Fibroblast of mammary gland (primary cell): ENCODE measurements at regions not wholly inside any gene's neighbourhood (a gene's known extent, or its start where the extent isn't known, plus 50 kb on each side); places are given as distances from the start of the nearest gene placed in this dataset.

Source experiments
- DNase-seq: peaks from one replicate; pipeline ENCODE4 v3.0.0-alpha.2; 2010; ENCODE audit warnings: low read depth
- H3K4me3 ChIP-seq: 2 replicates; pipeline ENCODE4 v1.5.1; 2011; ENCODE audit warnings: low read depth, mild to moderate bottlenecking, low read length, moderate library complexity; ENCODE audit not compliant: control insufficient read depth
- CTCF ChIP-seq: conservative IDR thresholded peaks from 2 replicates; pipeline ENCODE4 v1.5.1; 2011; ENCODE audit warnings: low read depth, low read length, inconsistent platforms; ENCODE audit not compliant: control insufficient read depth, insufficient read depth

GRCh38 chr20:20835897-20836296 is 123.5 kb upstream of the RALGAPA2 start:
- H3K4me3 ChIP-seq = no peak overlapping the region
- no peak for TF ChIP-seq CTCF
- no peak for DNase-seq

- TF ChIP-seq CTCF = no peak
- H3K4me3 ChIP-seq = no peak overlapping the region
- no peak for DNase-seq
These were observed 121.6 kb upstream of the RALGAPA2 start for GRCh38 chr20:20834008-20834407.

GRCh38 chr20:20832715-20833114 is 120.3 kb upstream of the RALGAPA2 start:
- TF ChIP-seq CTCF = no peak
- no peak overlapping the region for H3K4me3 ChIP-seq
- no peak for DNase-seq

GRCh38 chr20:20831794-20832193 is 119.3 kb upstream of the RALGAPA2 start:
- DNase-seq = no peak
- TF ChIP-seq CTCF = no peak
- H3K4me3 ChIP-seq = no peak overlapping the region

GRCh38 chr20:20829681-20830080 is 117.2 kb upstream of the RALGAPA2 start:
- no peak for TF ChIP-seq CTCF
- no peak overlapping the region for H3K4me3 ChIP-seq
- DNase-seq = no peak

GRCh38 chr20:20827992-20828597 is 115.7 kb upstream of the RALGAPA2 start:
- H3K4me3 ChIP-seq = no peak overlapping the region
- DNase-seq = no peak
- TF ChIP-seq CTCF = no peak
